ENCODE measurements at regions not wholly inside any gene's neighbourhood (a gene's known extent, or its start where the extent isn't known, plus 50 kb on each side); places are given as distances from the start of the nearest gene placed in this dataset.

- peaks cover 4% of the 10 kb centered on the region for H3K4me1 ChIP-seq (ENCODE audit: insufficient read depth, low read length)
- no peaks in the 10 kb centered on the region for H3K36me3 ChIP-seq (ENCODE audit: insufficient read depth, low read length)
- H2AFZ ChIP-seq (ENCODE audit: low read depth, low read length): no peak overlapping the region
- H3K9me3 ChIP-seq (ENCODE audit: low read length): no peaks in the 10 kb centered on the region
- no peaks in the 10 kb centered on the region for H3K27me3 ChIP-seq (ENCODE audit: insufficient read depth, low read length)
- no peak overlapping the region for H3K4me3 ChIP-seq (ENCODE audit: low read length)
Observed at GRCh38 chr3:110788794-110789193, 282.8 kb upstream of the NECTIN3 start.

GRCh38 chr3:110789315-110789714, 282.3 kb upstream of the NECTIN3 start:
- no peaks in the 10 kb centered on the region for H3K36me3 ChIP-seq (ENCODE audit: insufficient read depth, low read length)
- H3K4me3 ChIP-seq (ENCODE audit: low read length): no peak overlapping the region
- no peaks in the 10 kb centered on the region for H3K4me1 ChIP-seq (ENCODE audit: insufficient read depth, low read length)
- no peaks in the 10 kb centered on the region for H3K9me3 ChIP-seq (ENCODE audit: low read length)
- no peaks in the 10 kb centered on the region for H3K27me3 ChIP-seq (ENCODE audit: insufficient read depth, low read length)
- H2AFZ ChIP-seq (ENCODE audit: low read depth, low read length): no peak overlapping the region

GRCh38 chr3:110790631-110791030, 281.0 kb upstream of the NECTIN3 start:
- Histone ChIP-seq H3K36me3 (ENCODE audit: insufficient read depth, low read length) (no peaks in the 10 kb centered on the region), H3K9me3 (ENCODE audit: low read length) (no peaks in the 10 kb centered on the region), H2AFZ (ENCODE audit: low read depth, low read length) (no peak overlapping the region)

GRCh38 chr3:110791995-110792686, 279.5 kb upstream of the NECTIN3 start:
- Histone ChIP-seq H2AFZ (ENCODE audit: low read depth, low read length) (no peak overlapping the region), H3K27me3 (ENCODE audit: insufficient read depth, low read length) (no peaks in the 10 kb centered on the region), H3K9me3 (ENCODE audit: low read length) (no peaks in the 10 kb centered on the region), H3K4me3 (ENCODE audit: low read length) (no peak overlapping the region), H3K36me3 (ENCODE audit: insufficient read depth, low read length) (no peaks in the 10 kb centered on the region), H3K4me1 (ENCODE audit: insufficient read depth, low read length) (no peaks in the 10 kb centered on the region)

More at GRCh38 chr3:110790631-110791030, 281.0 kb upstream of the NECTIN3 start:
- H3K4me1 ChIP-seq (ENCODE audit: insufficient read depth, low read length): no peaks in the 10 kb centered on the region
- no peaks in the 10 kb centered on the region for H3K27me3 ChIP-seq (ENCODE audit: insufficient read depth, low read length)
- H3K4me3 ChIP-seq (ENCODE audit: low read length): no peak overlapping the region

- H3K4me1 ChIP-seq (ENCODE audit: insufficient read depth, low read length): no peaks in the 10 kb centered on the region
- no peaks in the 10 kb centered on the region for H3K27me3 ChIP-seq (ENCODE audit: insufficient read depth, low read length)
Observed at GRCh38 chr3:110793611-110794010, 278.0 kb upstream of the NECTIN3 start.

GRCh38 chr3:110795163-110795562, 276.5 kb upstream of the NECTIN3 start:
- Histone ChIP-seq H3K36me3 (ENCODE audit: insufficient read depth, low read length) (no peaks in the 10 kb centered on the region), H3K27me3 (ENCODE audit: insufficient read depth, low read length) (no peaks in the 10 kb centered on the region), H3K4me1 (ENCODE audit: insufficient read depth, low read length) (no peaks in the 10 kb centered on the region), H2AFZ (ENCODE audit: low read depth, low read length) (no peak overlapping the region), H3K9me3 (ENCODE audit: low read length) (no peaks in the 10 kb centered on the region), H3K4me3 (ENCODE audit: low read length) (no peak overlapping the region)

More at GRCh38 chr3:110793611-110794010, 278.0 kb upstream of the NECTIN3 start:
- Histone ChIP-seq H3K36me3 (ENCODE audit: insufficient read depth, low read length) (no peaks in the 10 kb centered on the region), H2AFZ (ENCODE audit: low read depth, low read length) (no peak overlapping the region), H3K4me3 (ENCODE audit: low read length) (no peak overlapping the region), H3K9me3 (ENCODE audit: low read length) (no peaks in the 10 kb centered on the region)

- Histone ChIP-seq H2AFZ (ENCODE audit: low read depth, low read length) (no peak overlapping the region), H3K9me3 (ENCODE audit: low read length) (no peaks in the 10 kb centered on the region)
Observed at GRCh38 chr3:110799271-110799670, 272.3 kb upstream of the NECTIN3 start.

GRCh38 chr3:110804856-110805255, 266.8 kb upstream of the NECTIN3 start:
- Histone ChIP-seq H2AFZ (ENCODE audit: low read depth, low read length) (no peak overlapping the region), H3K36me3 (ENCODE audit: insufficient read depth, low read length) (no peaks in the 10 kb centered on the region), H3K4me3 (ENCODE audit: low read length) (no peak overlapping the region), H3K4me1 (ENCODE audit: insufficient read depth, low read length) (no peaks in the 10 kb centered on the region), H3K27me3 (ENCODE audit: insufficient read depth, low read length) (no peaks in the 10 kb centered on the region), H3K9me3 (ENCODE audit: low read length) (no peaks in the 10 kb centered on the region)

More at GRCh38 chr3:110799271-110799670, 272.3 kb upstream of the NECTIN3 start:
- Histone ChIP-seq H3K36me3 (ENCODE audit: insufficient read depth, low read length) (no peaks in the 10 kb centered on the region), H3K27me3 (ENCODE audit: insufficient read depth, low read length) (no peaks in the 10 kb centered on the region), H3K4me3 (ENCODE audit: low read length) (no peak overlapping the region), H3K4me1 (ENCODE audit: insufficient read depth, low read length) (no peaks in the 10 kb centered on the region)

GRCh38 chr3:110806924-110807323, 264.7 kb upstream of the NECTIN3 start:
- H3K27me3 ChIP-seq (ENCODE audit: insufficient read depth, low read length): no peaks in the 10 kb centered on the region
- H3K4me3 ChIP-seq (ENCODE audit: low read length): no peak overlapping the region
- H3K9me3 ChIP-seq (ENCODE audit: low read length): no peaks in the 10 kb centered on the region
- no peak overlapping the region for H2AFZ ChIP-seq (ENCODE audit: low read depth, low read length)
- H3K4me1 ChIP-seq (ENCODE audit: insufficient read depth, low read length): no peaks in the 10 kb centered on the region
- H3K36me3 ChIP-seq (ENCODE audit: insufficient read depth, low read length): no peaks in the 10 kb centered on the region

GRCh38 chr3:110808630-110809029, 263.0 kb upstream of the NECTIN3 start:
- no peak overlapping the region for H2AFZ ChIP-seq (ENCODE audit: low read depth, low read length)
- no peaks in the 10 kb centered on the region for H3K36me3 ChIP-seq (ENCODE audit: insufficient read depth, low read length)
- no peaks in the 10 kb centered on the region for H3K9me3 ChIP-seq (ENCODE audit: low read length)
- H3K27me3 ChIP-seq (ENCODE audit: insufficient read depth, low read length): no peaks in the 10 kb centered on the region
- H3K4me1 ChIP-seq (ENCODE audit: insufficient read depth, low read length): no peaks in the 10 kb centered on the region
- no peak overlapping the region for H3K4me3 ChIP-seq (ENCODE audit: low read length)

GRCh38 chr3:110810356-110810755, 261.3 kb upstream of the NECTIN3 start:
- Histone ChIP-seq H2AFZ (ENCODE audit: low read depth, low read length) (no peak overlapping the region), H3K36me3 (ENCODE audit: insufficient read depth, low read length) (no peaks in the 10 kb centered on the region), H3K27me3 (ENCODE audit: insufficient read depth, low read length) (no peaks in the 10 kb centered on the region), H3K4me3 (ENCODE audit: low read length) (no peak overlapping the region), H3K4me1 (ENCODE audit: insufficient read depth, low read length) (peaks cover 6% of the 10 kb centered on the region), H3K9me3 (ENCODE audit: low read length) (no peaks in the 10 kb centered on the region)

- H2AFZ ChIP-seq (ENCODE audit: low read depth, low read length): no peak overlapping the region
- no peaks in the 10 kb centered on the region for H3K9me3 ChIP-seq (ENCODE audit: low read length)
- H3K27me3 ChIP-seq (ENCODE audit: insufficient read depth, low read length): no peaks in the 10 kb centered on the region
- H3K4me1 ChIP-seq (ENCODE audit: insufficient read depth, low read length): peaks cover 6% of the 10 kb centered on the region
- H3K4me3 ChIP-seq (ENCODE audit: low read length): no peak overlapping the region
- H3K36me3 ChIP-seq (ENCODE audit: insufficient read depth, low read length): no peaks in the 10 kb centered on the region
Observed at GRCh38 chr3:110811050-110811449, 260.6 kb upstream of the NECTIN3 start.

GRCh38 chr3:110813541-110813940, 258.1 kb upstream of the NECTIN3 start:
- no peaks in the 10 kb centered on the region for H3K36me3 ChIP-seq (ENCODE audit: insufficient read depth, low read length)
- no peak overlapping the region for H2AFZ ChIP-seq (ENCODE audit: low read depth, low read length)
- H3K9me3 ChIP-seq (ENCODE audit: low read length): no peaks in the 10 kb centered on the region
- no peak overlapping the region for H3K4me3 ChIP-seq (ENCODE audit: low read length)
- H3K27me3 ChIP-seq (ENCODE audit: insufficient read depth, low read length): no peaks in the 10 kb centered on the region
- H3K4me1 ChIP-seq (ENCODE audit: insufficient read depth, low read length): peaks cover 6% of the 10 kb centered on the region
